Activated gamma-delta T cell (primary cell): ENCODE measurements at regions not wholly inside any gene's neighbourhood (a gene's known extent, or its start where the extent isn't known, plus 50 kb on each side); places are given as distances from the start of the nearest gene placed in this dataset.
"Not testable (repeated sequence)": the region's sequence is repeated elsewhere in the genome, so short reads cannot be mapped to it uniquely, and the experiment has no call there.

Source experiments
- DNase-seq: peaks from one replicate; lab custom pipeline; 2025; lab: John Stamatoyannopoulos, UW

DNA sequence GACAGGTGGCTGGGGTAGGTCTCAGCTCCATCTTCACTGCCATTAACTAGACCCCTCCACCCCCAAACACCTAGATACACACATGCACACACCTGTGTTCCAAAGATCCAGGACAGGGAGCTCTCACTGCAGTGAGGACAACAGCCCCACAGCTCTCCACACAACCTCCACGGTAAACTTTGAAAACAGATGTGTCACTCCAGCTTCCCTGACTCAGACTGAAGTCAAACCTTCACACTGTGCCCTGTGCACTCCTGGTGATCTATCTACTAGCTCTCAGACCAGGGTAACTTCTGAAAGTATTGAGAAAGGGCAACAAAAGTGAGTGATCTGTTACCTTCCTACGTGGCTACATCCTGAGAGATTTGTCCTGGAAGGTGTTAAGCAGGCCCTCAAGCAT, 519.8 kb downstream of the XPNPEP1 start:
- DNase-seq: no peak

DNA sequence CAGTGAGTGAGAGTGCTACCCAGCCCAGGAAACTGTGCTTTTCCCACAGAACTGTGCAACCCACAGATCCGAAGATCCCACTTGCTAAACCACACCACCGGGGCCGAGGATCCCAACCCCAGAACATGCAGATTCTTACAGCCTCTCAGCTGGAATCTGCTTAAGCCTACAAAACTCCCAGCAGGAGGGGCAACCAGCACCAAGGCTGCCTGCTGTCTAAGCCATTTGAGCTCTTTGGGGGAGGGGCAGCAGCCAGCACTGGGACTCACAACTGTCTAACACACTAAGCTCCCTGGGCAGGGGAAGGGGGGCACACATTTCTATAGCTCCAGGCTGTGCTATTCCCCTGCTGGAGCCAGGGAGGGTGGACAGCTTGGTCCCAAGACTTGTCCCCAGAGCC, 529.9 kb downstream of the XPNPEP1 start:
- no peak for DNase-seq

DNA sequence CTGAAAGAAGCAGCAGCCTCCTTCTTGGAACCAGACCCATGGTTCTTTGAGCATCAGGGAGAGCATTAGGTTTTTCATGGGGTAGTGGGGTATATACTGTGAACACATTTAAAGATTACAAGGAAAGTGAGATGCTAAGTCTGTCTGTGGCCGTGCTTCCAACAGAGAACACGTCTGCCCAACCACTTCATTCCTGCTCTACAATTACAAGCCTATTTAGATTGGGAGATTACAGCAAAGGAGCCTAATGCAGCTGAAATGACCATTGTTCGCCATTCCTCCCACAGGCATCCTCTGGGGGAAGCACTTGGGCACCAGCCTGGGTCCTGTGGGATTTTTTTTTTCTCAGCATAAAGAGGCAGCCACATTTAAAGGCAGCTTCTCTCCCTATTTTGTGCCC, 536.4 kb downstream of the XPNPEP1 start:
- no peak for DNase-seq

GRCh38 chr10:109386101-109386500, 537.2 kb downstream of the XPNPEP1 start:
- no peak for DNase-seq

DNA sequence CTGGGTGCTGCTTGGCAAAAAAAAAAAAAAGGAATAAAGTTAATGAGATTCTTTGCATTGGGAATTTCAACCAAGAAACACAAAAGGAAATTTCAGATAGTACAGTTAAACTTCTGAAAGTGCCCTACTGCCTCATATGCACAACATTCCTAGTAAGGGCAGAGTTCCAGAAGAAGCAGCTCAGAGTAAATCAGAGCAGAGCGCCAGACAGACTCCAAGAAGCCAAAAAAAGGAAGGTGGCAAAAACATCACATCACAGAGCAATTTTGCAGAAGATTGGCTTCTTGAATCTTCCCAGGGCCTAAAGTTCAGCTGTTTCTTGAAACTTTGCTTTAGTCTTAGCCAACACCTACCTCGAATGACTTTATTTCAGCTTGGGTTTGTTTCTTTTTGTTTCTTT, 544.1 kb downstream of the XPNPEP1 start:
- no peak for DNase-seq

DNA sequence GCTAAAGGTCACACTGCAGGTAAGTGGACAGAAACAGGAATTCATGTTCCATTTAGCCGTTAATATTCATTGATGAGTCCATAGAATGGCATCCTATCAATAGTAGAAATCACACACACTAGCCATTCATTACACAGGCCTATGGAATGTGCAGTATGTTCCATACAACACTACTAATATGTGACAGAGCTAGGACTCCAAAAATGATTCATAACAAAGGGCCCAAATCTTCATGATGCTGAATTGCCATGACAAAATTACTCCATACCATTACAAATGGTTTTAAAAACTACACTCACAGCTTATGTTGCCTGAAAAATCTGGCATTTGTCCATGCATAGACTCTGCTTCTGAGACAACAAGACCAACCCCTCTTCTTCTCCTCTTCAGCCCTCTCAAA, 549.1 kb downstream of the XPNPEP1 start:
- DNase-seq: no peak

GRCh38 chr10:109359316-109359715, 564.0 kb downstream of the XPNPEP1 start:
- no peak for DNase-seq

- DNase-seq: no peak
Observed at GRCh38 chr10:109358325-109358724, 565.0 kb downstream of the XPNPEP1 start.

GRCh38 chr10:109348324-109348723, 575.0 kb downstream of the XPNPEP1 start:
- DNase-seq: no peak

GRCh38 chr10:109343293-109343692, 580.0 kb downstream of the XPNPEP1 start:
- no peak for DNase-seq

GRCh38 chr10:109341986-109342385, 581.3 kb downstream of the XPNPEP1 start:
- no peak for DNase-seq

DNA sequence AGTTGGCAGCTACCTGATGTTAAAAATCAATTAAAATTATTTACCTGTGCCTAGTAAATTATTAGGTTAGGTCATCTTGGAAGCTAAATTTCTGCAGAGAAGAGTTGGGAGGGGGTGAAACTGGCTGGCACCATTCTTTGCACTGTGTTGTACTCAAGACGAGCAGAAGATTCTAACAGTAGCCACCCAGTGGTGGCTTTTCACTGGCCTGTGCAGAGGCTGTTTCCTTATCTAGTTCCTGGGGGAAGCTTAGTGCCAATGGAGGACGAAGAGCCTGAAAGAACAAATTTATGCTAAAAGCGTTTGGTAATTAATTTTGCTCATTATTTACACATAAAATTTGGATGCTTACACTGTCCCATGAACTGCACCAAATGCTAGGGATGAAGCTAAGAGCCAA, 595.3 kb downstream of the XPNPEP1 start:
- DNase-seq: no peak

- DNase-seq: no peak
Observed at GRCh38 chr10:109327266-109327665, 596.0 kb downstream of the XPNPEP1 start.

- DNase-seq: no peak
Observed at GRCh38 chr10:109324721-109325120, 598.6 kb downstream of the XPNPEP1 start.

DNA sequence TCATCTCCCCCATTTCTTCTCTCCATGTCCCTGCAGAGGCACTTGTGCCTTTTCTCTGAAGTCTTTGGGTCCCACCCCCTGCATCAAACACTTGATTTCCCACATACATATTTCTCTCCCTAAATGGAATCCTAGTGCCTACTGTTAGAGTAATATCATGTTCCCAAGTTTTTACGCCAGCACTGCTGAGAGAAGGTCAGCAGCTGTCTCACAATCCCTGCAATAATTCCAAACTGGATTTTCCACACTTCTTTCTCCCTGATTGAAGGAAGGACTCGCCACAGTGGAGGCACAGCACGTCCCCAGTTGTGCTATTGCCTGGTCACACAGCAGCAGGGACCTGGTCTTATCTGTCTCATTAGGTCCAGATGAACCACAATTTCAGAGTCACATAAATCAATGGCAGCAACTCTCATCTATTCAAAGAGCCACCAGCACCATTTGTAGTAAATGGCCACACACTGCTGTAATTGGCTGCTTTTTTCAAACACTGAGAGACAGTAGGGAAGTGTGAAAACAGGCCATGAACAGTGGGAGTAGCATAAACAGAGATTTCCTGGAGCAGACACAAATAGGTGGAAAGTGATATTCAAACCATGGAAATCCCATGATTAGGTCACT, 605.5 kb downstream of the XPNPEP1 start:
- DNase-seq: no peak

GRCh38 chr10:109314016-109314415, 609.3 kb downstream of the XPNPEP1 start:
- DNase-seq: not testable (repeated sequence)

- not testable (repeated sequence) for DNase-seq
Observed at GRCh38 chr10:109312555-109312954, 610.8 kb downstream of the XPNPEP1 start.

GRCh38 chr10:109308971-109309370, 614.3 kb downstream of the XPNPEP1 start:
- DNase-seq: no peak

DNA sequence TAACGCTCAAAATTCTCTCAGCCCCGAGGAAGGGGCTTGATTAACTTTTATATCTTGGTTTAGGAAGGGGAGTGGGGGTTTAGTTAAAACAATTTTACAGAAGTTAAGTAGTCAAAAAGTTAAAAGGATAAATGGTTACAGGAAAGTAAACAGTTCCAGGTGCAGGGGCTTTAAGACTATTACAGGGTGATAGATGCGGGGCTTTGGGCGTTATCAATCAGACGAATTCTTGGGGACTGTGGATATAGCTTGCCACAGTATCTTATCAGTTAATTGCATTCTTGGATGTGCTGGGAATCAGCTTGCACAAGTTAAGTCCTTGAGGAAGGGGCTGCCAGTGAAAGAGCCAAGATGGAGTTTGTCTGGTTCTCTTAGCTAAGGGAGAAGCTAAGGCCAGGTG, 616.2 kb downstream of the XPNPEP1 start:
- DNase-seq: not testable (repeated sequence)

- no peak for DNase-seq
Observed at GRCh38 chr10:109306698-109307097, 616.6 kb downstream of the XPNPEP1 start.

DNA sequence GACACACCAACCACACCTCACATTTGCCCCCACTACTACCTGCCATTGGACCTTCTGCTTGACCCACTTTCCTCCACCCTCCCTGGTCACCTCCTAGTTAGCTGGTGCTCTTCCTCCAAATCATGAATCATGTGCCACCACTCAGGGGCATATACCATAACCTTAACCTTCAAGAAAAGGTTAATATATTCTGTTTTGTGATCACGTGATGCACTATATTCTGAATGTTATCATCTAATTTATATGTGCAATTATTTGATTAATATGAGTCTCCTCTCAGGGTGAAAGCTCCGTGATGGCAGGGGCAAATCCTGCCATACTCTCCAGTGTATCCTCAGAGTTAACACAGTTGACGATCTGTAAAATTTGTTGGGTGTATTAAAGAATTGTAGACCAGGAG, 635.5 kb downstream of the XPNPEP1 start:
- no peak for DNase-seq

GRCh38 chr10:109282510-109282909, 640.8 kb downstream of the XPNPEP1 start:
- no peak for DNase-seq

DNA sequence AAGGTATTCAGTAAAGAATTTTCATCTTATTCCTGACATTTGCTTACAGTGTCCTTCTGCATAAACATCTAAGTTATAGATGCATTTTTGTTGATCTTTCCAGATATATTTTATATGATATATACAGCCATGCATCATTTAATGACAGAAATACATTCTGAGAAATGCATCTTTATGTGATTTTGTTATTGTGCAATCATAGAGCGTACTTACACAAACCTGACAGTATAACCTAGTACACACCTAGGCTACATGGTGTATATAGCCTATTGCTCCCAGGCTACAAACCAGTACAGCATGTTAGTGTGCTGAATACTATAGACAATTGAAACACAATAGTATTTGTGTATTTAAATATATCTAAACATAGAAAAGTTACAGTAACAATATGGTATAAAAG, 642.0 kb downstream of the XPNPEP1 start:
- DNase-seq: no peak

DNA sequence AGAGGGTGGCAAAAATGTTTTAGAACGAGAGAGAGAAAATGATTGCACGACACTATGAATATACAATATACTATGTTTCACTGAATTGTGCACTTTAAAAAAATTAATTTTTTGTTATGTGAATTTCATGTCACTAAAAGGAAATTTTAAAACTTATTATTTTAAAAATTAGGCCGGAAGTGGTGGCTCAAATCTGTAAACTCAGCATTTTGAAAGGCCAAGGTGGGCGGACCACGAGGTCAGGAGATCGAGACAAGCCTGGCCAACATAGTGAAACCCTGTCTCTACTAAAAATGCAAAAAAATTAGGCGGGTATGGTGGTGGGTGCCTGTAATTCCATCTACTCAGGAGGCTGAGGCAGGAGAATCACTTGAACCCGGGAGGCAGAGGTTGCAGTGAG, 642.5 kb downstream of the XPNPEP1 start:
- DNase-seq: no peak

DNA sequence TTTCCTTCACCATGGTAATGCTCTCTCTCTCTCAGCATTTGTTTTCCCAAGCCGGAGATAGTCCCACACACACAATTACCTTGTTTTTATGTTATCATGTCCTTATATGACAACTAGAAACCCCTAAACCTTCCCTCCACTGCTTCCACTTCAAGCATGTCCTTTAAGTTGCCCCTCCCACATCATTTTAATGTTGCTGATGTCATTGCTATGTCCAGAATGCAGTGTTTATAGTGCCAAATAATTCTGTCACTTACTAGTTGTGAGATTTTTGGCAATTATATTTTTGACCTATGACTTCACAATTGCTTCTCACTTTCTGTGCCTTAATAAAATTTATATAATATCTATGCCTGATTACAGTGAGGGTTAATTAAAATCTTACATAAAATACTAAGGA, 645.9 kb downstream of the XPNPEP1 start:
- DNase-seq: no peak
